Tibial artery (tissue), 4 donors: ENCODE measurements at regions not wholly inside any gene's neighbourhood (a gene's known extent, or its start where the extent isn't known, plus 50 kb on each side); places are given as distances from the start of the nearest gene placed in this dataset.

Source experiments
- DNase-seq, 2 donors: peaks; one replicate each; pipeline ENCODE4 v3.0.0-alpha.2; 2019
- H3K27ac ChIP-seq, 2 donors: fragments of 200-600 bp; sonication (generic) in 1 of 2; 1 replicate in 1 of 2; 2 replicates in 1 of 2; pipeline ENCODE4 v1.5.1; 2018 to 2019; ENCODE audit warnings: mild to moderate bottlenecking in 1 of 2
- H3K27me3 ChIP-seq, 2 donors: fragments of 200-600 bp; sonication (generic) in 1 of 2; one replicate each; pipeline versions ENCODE4 v1.5.1 to v1.6.0; 2016 to 2019
- H3K36me3 ChIP-seq, 3 donors: fragments of 200-600 bp; sonication (generic) in 2 of 3; one replicate each; pipeline ENCODE4 v1.5.1; 2016 to 2019; ENCODE audit warnings: mild to moderate bottlenecking in 2 of 3
- H3K4me1 ChIP-seq, 4 donors: fragments of 200-600 bp; sonication (generic) in 2 of 4; 1 replicate in 3 of 4; 2 replicates in 1 of 4; pipeline ENCODE4 v1.5.1; 2016 to 2019
- H3K4me3 ChIP-seq, 2 donors: fragments of 200-600 bp; sonication (generic) in 1 of 2; 1 replicate in 1 of 2; 2 replicates in 1 of 2; pipeline ENCODE4 v1.5.1; 2018 to 2019; ENCODE audit warnings: mild to moderate bottlenecking in 2 of 2
- H3K9me3 ChIP-seq, 3 donors: fragments of 200-600 bp; sonication (generic) in 1 of 3; one replicate each; pipeline ENCODE4 v1.5.1; 2016 to 2019
- CTCF ChIP-seq, 2 experiments: fragments of 200-600 bp in 1 of 2; fragments of 450-650 bp in 1 of 2; IDR thresholded peaks; one replicate each; pipeline ENCODE4 v1.5.1; 2017 to 2019; ENCODE audit warnings: antibody characterized with exemption in 2 of 2, mild to moderate bottlenecking in 1 of 2, moderate library complexity in 1 of 2
- intact Hi-C: fragments of 100-400 bp; cut with DNase I; formaldehyde crosslinking; loops from one replicate; pipeline ENCODE4 v1.15.0; 2023; ENCODE audit warnings: low total_unique reads

GRCh38 chr3:193836511-193836910 lies 243.5 kb downstream of the OPA1 start:
- intact Hi-C loops, result no loop called here
- TF ChIP-seq CTCF (IDR thresholded peaks at IDR 0.05), result no peak
- Histone ChIP-seq H3K4me1 (no peaks in the 10 kb centered on the region), H3K27ac (no peak overlapping the region), H3K36me3 (no peaks in the 10 kb centered on the region), H3K9me3 (no peaks in the 10 kb centered on the region), H3K4me3 (no peak overlapping the region), H3K27me3 (peaks cover 0 to 20% of the 10 kb centered on the region in 2 donors)
- no peak for DNase-seq

- Histone ChIP-seq H3K4me3 (no peak overlapping the region), H3K9me3 (no peaks in the 10 kb centered on the region), H3K27me3 (peaks cover 0 to 20% of the 10 kb centered on the region in 2 donors), H3K4me1 (no peaks in the 10 kb centered on the region), H3K27ac (no peak overlapping the region), H3K36me3 (no peaks in the 10 kb centered on the region)
- intact Hi-C loops, result no loop called here
- no peak for TF ChIP-seq CTCF (IDR thresholded peaks at IDR 0.05)
- no peak for DNase-seq
These were observed 243.9 kb downstream of the OPA1 start for GRCh38 chr3:193836918-193837317.

GRCh38 chr3:193837347-193837827 lies 244.4 kb downstream of the OPA1 start:
- intact Hi-C loops, result no loop called here
- no peak overlapping the region for H3K27ac ChIP-seq
- H3K27me3 ChIP-seq, result peaks cover 0 to 20% of the 10 kb centered on the region in 2 donors
- TF ChIP-seq CTCF (IDR thresholded peaks at IDR 0.05), result no peak
- H3K36me3 ChIP-seq, result no peaks in the 10 kb centered on the region
- no peak for DNase-seq
- H3K9me3 ChIP-seq, result no peaks in the 10 kb centered on the region
- H3K4me3 ChIP-seq, result no peak overlapping the region
- H3K4me1 ChIP-seq, result no peaks in the 10 kb centered on the region

GRCh38 chr3:193840111-193840641 lies 247.2 kb downstream of the OPA1 start:
- Histone ChIP-seq H3K9me3 (no peaks in the 10 kb centered on the region), H3K4me1 (no peaks in the 10 kb centered on the region), H3K27me3 (peaks cover 0 to 23% of the 10 kb centered on the region in 2 donors), H3K4me3 (no peak overlapping the region), H3K36me3 (no peaks in the 10 kb centered on the region), H3K27ac (no peak overlapping the region)
- intact Hi-C loops, result no loop called here
- no peak for DNase-seq
- TF ChIP-seq CTCF (IDR thresholded peaks at IDR 0.05), result no peak

GRCh38 chr3:193841581-193841980 lies 248.6 kb downstream of the OPA1 start:
- no peak for TF ChIP-seq CTCF (IDR thresholded peaks at IDR 0.05)

More at GRCh38 chr3:193841581-193841980, 248.6 kb downstream of the OPA1 start:
- intact Hi-C loops, result no loop called here
- Histone ChIP-seq H3K9me3 (no peaks in the 10 kb centered on the region), H3K27ac (no peak overlapping the region), H3K27me3 (peaks cover 0 to 12% of the 10 kb centered on the region in 2 donors), H3K4me1 (no peaks in the 10 kb centered on the region), H3K36me3 (no peaks in the 10 kb centered on the region), H3K4me3 (no peak overlapping the region)
- no peak for DNase-seq
